ENCODE measurements at regions not wholly inside any gene's neighbourhood (a gene's known extent, or its start where the extent isn't known, plus 50 kb on each side); places are given as distances from the start of the nearest gene placed in this dataset.
"Not testable (repeated sequence)": the region's sequence is repeated elsewhere in the genome, so short reads cannot be mapped to it uniquely, and the experiment has no call there.

DNA sequence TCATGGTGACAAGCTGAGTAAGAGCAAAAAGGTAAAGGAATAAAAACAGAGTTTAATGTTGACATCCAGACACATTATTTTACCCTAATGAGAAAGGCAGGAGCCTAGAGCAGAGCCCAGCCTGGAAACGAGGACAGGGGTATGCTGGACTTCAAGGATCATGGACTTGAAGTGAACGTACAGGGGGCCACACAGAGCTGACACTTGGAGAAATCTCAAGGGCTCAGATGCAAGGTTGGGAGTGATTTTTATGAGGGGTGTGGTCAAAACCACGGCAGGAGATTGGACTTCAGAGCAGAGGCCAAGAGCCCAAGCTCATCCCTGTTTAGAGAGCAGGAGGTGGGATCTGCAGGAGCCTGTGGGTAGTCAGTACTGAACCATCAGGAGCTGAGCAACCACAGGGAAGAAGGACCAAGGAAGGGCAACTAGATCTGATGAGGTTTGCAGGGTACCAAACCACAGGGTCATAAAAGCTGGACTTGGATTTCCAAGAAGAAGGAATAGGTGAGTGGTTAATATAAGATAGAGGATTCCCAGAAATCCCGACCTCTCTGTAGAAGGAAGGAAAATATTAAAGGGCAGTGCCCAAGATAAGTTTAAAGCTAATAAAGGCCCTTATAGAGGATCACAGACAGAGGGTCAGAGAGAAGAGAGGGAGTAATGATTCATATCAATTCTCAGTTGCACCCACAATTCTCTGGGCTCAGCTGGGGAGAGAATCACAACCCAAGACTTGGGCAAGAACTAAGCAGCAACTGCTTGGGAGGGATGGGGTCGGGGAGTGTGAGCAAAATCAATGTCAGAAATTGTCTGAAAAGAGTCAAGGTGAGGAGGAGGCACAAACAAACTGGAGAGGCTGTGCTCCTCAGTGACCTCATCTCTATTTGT lies 331.7 kb downstream of the SOX9 start:
- DNase-seq (ENCODE audit: low spot score): no peak

DNA sequence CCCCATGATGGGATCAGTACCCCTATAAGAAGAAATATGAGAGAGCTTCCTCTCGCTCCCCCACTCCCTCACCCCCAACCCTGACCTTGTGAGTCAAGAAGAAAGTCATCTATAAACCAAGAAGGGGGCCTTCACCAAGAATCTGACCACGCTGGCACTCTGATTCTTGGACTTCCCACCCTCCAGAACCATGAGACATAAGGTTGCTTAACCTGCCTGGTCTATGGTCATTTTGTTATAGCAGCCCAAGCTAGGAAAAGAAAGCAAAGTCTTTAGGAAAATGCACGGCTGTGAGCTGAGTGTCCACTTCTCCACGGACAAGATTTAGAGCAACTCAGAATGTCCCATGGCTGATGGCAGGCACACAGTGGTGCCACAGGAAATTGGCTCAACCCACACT lies 333.5 kb downstream of the SOX9 start:
- no peak for DNase-seq (ENCODE audit: low spot score)

DNA sequence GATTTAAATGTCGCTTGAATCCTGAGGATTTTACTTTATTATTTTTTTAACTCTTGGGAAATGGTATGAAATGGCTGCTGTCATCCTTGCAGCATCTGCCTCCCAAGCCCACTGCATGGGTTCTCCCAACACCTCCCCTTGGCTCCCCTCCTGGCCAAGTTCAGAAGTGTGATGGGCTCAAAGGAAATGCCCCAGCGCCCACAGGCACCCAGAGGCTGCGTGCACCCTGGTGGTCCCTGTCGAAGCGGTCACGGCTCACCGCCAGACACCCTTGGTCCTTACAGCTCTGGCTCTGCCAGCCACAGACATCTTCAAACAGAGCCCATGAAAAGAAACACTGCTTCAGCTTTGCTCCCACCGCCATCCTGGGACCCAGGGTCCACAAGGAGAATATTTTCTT lies 334.7 kb downstream of the SOX9 start:
- no peak for DNase-seq (ENCODE audit: low spot score)

DNA sequence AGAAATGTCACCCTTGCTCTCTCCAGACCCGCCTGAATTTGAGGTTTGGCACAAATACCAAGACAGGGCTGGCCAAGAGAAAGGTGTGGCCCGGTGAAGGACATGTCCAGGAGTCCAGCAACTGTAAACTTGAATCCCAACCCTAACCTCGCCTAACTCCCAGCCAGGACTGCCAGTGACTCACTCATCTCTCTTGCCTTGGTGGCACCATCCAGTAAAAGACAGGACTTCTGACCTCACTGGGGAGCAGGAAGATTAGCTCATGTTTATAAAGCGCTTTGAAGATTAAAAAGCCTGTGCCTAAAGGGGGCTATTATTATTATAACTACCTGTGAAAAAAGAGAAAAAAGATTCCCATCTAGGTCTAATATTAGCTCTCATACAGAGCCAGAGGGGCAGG lies 335.3 kb downstream of the SOX9 start:
- no peak for DNase-seq (ENCODE audit: low spot score)

DNA sequence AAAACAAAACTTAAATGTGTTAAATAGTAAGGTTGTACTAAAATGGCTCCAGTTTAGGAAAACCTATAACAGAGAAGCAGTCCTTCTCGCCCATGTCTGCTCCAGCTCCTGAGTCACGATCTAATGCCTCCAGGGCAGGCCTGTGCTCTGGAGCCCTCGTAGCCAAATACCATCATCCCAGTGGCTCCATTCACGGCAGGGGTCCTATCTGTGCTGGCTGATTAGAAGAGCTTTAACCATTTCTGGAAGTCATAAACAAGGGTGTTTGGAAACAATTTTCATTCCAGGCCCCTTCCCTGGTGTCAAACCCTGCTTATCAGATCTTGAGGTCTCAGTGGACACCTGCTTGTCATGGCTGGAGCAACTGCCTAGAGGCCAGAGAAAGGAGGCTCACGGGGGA lies 336.9 kb downstream of the SOX9 start:
- no peak for DNase-seq (ENCODE audit: low spot score)

DNA sequence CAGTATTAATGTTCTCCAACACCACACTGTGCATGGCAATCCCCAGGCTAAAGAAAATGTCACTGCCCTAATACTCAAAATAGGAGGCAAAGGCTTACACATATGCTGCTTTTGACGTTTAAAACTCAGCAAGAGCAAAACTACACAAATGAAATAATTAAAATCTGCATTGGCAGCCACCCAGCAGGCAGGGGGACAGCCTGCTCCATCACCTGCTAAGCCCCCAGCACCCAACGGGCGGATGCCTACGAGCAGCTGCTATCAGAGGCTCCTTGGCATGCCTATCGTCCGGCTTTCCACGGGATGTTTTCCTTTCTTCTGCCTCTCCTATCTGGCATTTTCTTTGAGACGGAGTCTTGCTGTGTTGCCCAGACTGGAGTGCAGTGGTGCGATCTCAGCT lies 337.5 kb downstream of the SOX9 start:
- no peak for DNase-seq (ENCODE audit: low spot score)

DNA sequence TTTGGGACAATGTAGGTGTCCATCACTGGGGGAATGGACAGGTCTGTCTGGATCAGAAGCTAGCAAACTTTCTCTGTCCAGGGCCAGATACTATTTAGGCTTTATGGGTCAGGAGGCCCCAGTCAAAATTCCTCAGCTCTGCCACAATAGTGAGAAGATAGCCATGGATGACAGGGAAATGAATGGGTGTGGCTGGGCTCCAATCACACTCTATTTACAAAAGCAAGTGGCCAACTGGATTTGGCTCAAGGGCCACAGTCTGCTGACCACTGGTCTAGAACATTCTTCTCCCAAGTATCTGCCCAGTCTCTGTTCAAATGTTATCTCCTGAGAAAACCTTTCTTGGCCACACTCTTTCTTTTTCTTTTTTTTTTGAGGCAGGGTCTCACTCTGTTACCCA lies 339.9 kb downstream of the SOX9 start:
- DNase-seq (ENCODE audit: low spot score): no peak

DNA sequence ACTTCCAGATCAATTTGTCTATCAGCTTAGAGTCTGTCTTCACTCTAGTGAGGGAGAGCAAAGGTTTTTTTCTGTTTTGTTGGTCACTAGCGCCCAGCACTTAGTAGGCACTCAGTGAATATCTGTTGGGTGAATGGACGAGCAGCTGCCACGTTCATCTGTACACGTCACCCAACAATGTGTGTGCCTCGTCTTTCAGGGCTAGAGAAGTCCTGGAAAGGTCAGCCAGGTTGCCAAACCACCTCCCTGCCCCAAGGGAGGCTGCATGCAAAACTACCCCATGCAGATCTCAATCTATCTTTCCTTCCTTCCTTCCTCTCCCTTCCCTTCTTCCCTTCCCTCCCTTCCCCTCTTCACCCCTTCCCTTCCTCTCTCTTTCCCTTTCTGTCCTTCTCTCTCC lies 340.9 kb downstream of the SOX9 start:
- DNase-seq (ENCODE audit: low spot score): no peak

DNA sequence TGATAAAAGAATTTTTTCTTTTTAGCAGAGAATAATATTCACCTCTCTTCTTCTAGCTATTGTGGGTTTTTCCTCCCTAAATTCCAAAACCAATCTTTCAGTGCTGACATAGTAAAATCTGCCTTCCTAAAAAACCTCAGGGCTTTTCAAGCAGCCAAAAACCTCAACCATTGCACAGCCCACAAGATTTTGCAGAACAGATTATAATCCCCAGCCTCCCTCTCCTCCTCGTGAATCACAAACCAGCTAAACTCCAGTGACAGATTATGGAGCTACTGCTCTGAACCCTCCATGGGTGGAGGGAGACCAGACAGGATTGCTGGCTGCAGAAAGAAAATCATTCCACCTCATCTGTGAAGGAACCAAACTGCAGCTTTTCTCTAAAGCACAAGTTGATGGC lies 341.6 kb downstream of the SOX9 start:
- DNase-seq (ENCODE audit: low spot score): no peak

DNA sequence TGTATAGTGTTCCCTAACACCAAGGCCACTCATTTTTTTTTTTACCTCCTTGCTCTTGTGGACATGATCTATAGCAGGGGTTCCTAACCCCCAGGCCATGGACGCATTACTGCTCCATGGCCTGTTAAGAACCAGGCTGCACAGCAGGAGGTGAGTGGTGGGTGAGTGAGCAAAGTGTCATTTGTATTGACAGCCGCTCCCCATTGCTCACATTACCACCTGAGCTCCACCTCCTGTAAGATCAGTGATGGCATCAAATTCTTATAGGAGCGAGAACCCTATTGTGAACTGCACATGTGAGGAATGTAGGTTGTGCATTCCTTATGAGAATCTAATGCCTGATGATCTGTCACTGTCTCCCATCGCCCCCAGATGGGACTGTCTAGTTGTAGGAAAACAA lies 342.0 kb downstream of the SOX9 start:
- no peak for DNase-seq (ENCODE audit: low spot score)

DNA sequence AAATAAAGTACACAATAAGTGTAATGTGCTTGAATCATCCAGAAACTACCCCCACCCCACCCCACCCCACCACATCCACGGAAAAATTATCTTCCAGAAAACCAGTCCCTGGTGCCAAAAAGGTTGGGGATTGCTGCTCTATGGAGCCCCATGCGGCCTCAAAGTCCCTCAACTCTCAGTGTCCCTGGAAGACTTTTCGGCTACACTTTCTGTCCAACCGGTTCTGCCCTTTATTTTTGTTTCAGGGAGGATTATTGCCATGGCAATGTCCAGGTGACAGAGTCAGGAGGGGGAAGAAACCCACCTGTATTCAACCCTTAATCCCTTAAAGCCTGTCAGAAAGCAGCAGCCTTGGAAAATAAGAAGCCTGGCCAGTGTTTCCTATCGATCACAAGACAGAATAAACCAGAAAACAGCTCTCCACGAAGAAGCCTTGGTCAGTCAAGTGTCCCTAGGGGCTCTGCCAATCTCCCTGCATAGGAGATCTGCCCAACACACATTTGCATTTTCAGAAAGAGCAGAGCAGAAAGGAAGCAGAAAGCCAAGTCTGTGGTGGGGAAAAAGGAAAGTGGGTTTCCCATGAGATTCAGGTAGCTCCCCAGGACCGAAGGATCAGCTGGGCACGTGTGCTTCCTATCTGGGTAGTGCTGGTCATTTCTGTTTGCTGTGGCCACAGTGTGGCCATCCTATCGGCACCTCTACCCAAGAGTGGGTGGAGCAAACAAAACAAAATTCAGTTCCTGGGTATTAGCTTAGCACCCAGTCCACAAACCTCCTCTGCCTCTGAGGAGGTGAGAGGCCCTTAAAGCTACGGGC lies 342.7 kb downstream of the SOX9 start:
- no peak for DNase-seq (ENCODE audit: low spot score)

DNA sequence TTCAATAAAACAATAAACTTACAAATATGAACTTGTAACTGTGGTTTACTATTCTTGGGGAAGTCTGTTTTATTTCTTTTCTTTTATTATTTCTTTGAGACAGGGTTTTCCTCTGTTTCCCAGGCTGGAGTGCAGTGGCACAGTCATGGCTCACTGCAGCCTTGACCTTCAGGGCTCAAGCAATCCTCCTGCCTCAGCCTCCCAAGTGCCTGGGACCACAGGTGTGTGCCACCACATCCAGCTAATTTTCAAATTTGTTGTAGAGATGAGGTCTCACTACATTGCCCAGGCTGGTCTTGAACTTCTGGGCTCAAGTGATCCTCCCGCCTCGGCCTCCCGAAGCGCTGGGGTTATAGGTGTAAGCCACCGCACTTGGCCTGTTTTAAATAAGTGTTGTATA lies 343.4 kb downstream of the SOX9 start:
- DNase-seq (ENCODE audit: low spot score): not testable (repeated sequence)

DNA sequence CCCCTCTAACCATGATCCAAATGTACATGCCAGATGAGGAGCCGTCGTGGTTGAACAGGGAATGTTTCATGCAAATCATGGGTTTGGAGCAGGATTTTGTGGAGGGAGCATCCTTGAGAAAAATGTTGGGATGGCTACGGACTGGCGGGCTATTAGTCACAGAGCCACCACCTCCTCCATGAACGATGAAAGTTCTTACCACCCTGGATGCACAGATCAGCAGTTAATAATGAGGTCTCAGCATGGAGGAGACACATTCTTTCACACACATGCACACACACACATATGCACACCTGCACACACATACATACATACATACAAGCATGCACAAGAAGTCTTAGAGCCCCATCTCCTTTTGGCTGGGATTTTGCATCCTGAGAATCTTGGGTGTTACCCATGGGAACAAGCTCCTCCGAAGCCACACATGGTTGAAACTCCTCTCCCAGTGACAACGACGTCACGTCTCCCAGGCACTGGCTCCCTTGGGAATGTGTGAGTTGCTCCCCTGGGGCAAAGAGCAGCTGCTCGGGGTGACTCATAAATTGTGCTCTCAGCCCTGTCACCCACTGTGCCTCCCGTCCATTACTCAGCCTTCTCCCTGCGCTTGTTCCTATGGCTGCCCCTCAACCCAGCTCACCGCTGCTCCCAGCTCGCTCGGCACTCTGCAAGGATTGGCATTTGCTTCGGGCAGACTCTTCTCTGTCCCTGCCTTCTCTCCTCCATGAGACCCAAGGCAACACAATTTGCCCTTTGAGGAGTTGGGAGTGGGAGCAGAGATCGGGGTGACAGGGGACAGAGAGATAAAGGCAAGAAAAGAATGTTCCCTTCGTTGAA lies 344.6 kb downstream of the SOX9 start:
- no peak for DNase-seq (ENCODE audit: low spot score)

DNA sequence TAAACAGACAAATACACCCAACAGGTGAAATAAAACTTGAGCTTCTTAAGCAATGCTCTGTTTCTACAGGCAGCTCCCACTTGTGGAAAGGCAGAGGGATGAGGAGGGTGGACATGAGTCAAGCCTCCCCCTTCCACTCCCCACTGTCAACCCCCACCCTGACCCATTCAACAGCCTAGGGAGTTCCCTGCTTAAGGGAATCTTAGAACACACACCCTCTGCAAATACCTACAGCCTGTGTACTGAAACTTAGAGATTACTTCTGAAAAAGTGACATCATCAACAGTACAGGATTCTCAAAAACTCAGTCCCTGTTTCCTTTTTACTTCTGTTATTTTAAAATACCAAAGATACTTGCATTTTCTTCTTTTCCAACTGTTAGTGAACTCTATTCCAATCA lies 345.4 kb downstream of the SOX9 start:
- no peak for DNase-seq (ENCODE audit: low spot score)

DNA sequence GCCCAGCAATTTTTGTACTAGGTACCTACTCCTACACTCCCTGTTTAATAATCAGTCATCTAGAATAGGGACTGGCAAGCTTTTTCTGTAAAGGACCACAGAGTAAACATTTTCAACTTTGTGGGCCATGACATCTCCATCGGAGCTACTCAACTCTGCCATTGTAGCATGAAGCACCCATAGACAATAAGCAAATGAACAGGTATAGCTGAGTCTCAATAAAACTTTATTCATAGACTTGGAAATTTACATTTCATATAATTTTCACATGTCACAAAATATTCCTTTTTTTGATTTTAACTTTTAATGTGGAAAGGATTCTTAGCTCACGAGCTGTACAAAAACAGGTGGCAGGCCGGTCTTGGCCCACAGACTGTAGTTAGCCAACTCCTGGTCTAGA lies 345.8 kb downstream of the SOX9 start:
- DNase-seq (ENCODE audit: low spot score): no peak

DNA sequence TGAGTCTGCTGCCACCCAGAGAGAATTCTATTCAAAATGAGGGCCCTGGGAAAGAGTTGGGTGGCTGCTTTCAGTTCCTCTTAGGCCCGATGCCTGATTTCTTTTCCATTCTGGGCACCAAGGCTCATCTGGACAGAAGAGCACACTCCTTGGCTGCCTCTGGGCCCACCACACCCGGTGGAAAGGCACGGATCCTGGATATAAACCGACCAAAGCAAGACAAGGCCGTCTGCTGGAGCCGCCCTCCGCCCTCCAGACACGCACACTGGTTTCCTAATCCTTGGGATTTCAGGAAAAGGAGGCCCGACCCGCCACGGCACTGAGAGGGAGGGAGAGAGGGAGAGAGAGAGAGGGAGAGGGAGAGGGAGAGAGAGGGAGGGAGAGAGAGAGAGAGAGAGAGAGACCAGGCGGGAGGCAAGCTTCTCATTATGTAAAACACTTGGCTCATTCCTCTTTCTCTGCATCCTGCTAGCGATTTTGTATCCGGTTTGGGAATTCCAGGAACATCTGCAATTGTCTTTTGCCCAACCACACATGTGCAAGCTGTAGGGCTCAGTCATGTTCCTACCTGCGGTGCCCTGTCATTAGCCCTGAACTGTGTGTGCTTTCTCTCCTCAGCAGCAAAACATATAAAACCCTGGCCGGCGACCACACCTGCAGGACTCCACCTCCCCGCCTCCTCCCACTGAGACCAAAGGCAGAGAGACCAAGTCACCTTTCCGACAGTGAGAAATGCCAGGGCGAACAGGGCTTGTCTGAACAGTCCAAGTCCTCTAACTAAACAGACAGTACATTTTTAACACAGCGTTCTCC lies 347.2 kb downstream of the SOX9 start:
- DNase-seq (ENCODE audit: low spot score): no peak

DNA sequence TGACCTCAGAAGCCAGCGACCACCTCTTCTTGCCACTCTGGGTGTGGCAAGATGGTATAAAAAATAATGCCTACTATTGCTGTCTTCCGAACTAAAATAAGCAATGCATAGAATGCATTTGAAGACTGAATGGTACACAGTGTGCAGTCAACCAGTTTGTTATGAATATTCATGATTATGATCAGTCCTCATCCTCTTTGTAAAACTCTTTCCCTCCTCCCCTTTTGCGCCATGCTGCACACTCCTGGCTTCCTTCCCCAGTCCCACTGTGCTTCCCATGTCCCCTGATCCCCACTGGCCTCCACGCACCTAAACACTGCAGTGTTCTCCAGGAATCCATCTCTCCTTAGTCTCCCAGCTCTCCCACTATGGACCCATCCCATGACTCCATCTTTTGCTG lies 348.0 kb downstream of the SOX9 start:
- no peak for DNase-seq (ENCODE audit: low spot score)

DNA sequence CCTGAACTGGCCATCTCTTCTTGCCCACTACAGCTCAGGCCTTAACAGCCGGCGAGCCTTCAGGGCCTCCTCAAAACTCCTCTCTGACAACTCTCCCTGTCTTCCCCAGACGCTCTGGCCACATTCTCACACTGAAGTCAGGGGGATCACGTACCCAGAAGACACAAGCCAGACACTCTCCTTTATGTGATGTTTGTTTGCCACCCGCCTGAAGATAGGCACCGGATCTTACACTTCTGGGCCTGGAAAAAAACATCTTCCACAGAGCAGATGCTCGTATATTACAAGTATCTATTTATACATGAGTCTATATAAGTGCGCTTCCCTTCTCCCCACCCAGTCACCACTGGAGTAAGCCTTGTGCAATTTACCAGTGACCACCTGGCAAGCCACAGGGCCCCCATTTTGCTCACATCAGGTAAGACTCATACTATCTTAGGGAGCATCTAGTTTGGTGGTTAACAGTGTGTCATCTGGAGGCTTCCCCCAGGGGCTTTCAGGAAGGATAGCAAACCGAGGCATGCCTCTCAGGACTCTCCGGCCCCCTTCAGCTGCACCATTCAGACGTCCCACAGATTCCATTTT lies 349.4 kb downstream of the SOX9 start:
- DNase-seq (ENCODE audit: low spot score): no peak

DNA sequence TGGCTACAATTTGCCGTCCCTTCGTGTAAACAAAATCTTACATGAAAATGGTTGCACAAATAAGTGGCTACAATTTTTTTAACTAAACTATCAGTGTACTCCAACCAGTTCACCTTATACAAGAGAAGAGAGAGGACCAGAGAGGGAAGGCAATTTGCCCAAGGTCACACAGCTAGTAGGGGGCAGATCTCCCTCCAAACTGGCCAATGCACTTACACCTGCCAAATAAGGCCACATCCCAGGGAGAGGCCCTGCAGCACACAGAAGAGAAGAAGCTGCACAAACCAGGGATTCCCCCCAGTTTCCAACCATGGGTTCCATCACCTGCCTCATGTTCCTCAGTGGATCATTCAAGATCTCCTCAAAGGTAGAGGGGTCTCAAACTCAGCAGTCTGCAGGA lies 349.9 kb downstream of the SOX9 start:
- no peak for DNase-seq (ENCODE audit: low spot score)

DNA sequence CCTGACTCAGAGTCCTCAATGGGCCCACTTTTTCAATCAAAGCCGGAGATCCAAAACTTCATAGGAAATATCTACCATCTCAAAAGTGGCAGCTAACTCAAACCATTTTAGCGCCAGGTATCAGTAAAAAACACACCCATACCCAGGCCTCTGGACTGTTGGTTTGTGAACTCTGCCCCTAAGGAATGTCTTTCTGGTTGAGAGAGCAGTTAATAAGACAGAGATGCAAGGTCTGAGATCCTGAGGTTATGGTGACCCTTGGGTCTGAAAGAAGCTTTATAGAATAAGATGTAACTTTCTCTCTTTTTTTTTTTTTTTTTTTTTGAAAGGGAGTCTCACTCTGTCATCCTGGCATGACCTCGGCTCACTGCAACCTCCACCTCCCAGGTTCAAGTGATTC lies 350.5 kb downstream of the SOX9 start:
- DNase-seq (ENCODE audit: low spot score): no peak

DNA sequence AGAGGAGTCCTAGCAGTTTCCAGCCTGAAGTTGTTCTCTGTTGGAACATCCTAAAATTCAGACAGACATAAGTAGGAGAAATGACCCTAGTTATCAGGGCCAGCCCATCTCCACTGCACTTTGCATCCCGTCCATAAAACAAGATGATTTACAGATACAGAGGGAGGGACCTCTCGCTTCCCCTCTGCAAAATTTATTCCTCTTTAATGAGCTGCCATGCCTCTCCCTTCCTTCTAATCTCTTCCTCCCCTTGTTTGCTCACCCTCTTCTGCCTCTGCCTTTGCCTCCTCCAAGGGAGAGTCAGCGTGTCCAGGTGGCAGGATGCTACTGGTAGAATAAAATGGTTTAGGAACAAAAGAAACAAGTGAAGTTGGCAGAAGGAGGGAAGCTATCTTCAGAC lies 351.3 kb downstream of the SOX9 start:
- no peak for DNase-seq (ENCODE audit: low spot score)
